Aorta (tissue), 5 donors: ENCODE measurements at regions not wholly inside any gene's neighbourhood (a gene's known extent, or its start where the extent isn't known, plus 50 kb on each side); places are given as distances from the start of the nearest gene placed in this dataset.

Experiments
- ATAC-seq: fragments of 200-7000 bp; cut with Tn5 transposase; one replicate; pipeline ENCODE4 v1.9.1; 2022; ENCODE audit warnings: moderate library complexity; ENCODE audit not compliant: low FRiP score
- DNase-seq, 2 donors: peaks; one replicate each; pipeline ENCODE4 v3.0.0-alpha.2; 2020
- H3K27ac ChIP-seq, 2 donors: one replicate each; pipeline ENCODE4 v1.5.1; 2013; ENCODE audit warnings: low read length in 2 of 2, mild to moderate bottlenecking in 2 of 2, moderate library complexity in 2 of 2, control low read depth in 1 of 2, inconsistent platforms in 1 of 2, low read depth in 1 of 2
- H3K27me3 ChIP-seq, 2 donors: one replicate each; pipeline ENCODE4 v1.6.1; 2013; ENCODE audit warnings: control low read depth in 1 of 2, low read length in 1 of 2, mild to moderate bottlenecking in 1 of 2, moderate library complexity in 1 of 2; ENCODE audit not compliant: insufficient read depth in 2 of 2, control insufficient read depth in 1 of 2
- H3K36me3 ChIP-seq, 2 donors: one replicate each; pipeline ENCODE4 v1.6.1; 2013; ENCODE audit warnings: control low read depth in 1 of 2, low read length in 1 of 2, mild to moderate bottlenecking in 1 of 2; ENCODE audit not compliant: insufficient read depth in 2 of 2, control insufficient read depth in 1 of 2
- H3K4me1 ChIP-seq, 2 donors: one replicate each; pipeline ENCODE4 v1.6.1; 2013; ENCODE audit warnings: low read length in 2 of 2, control low read depth in 1 of 2, mild to moderate bottlenecking in 1 of 2, moderate library complexity in 1 of 2; ENCODE audit not compliant: insufficient read depth in 2 of 2, control insufficient read depth in 1 of 2
- H3K4me3 ChIP-seq, 2 donors: one replicate each; pipeline ENCODE4 v1.5.1; 2013; ENCODE audit warnings: low read length in 2 of 2, control low read depth in 1 of 2, mild to moderate bottlenecking in 1 of 2
- H3K9me3 ChIP-seq: one replicate; pipeline ENCODE4 v1.6.1; 2013; ENCODE audit warnings: mild to moderate bottlenecking, low read length; ENCODE audit not compliant: control insufficient read depth
- WGBS, 2 donors: extraction: QIAGEN DNeasy Blood & Tissue Kit; methylation state at CpG; one replicate each; pipeline ENCODE4 v1.1.7; 2013; 5-methylcytosine and 5-hydroxymethylcytosine counted together
- intact Hi-C, 2 donors: fragments of 100-400 bp; cut with DNase I; formaldehyde crosslinking; loops; one replicate each; pipeline versions ENCODE4 v1.14.2 to v1.15.0; 2022
- donor health status: healthy with polysubstance abuse.
- donor health status: Bipolar disorder and iron deficiency.
- donor health status: DM: no; HTN: no; CAD: no.
- donor health status: DM: no; HTN: no; CAD: no.
- donor health status: DM: yes; HTN: yes; CAD: no.

- Histone ChIP-seq H3K4me1 (no peaks in the 10 kb centered on the region), H3K27ac (no peak overlapping the region), H3K4me3 (no peak overlapping the region), H3K36me3 (no peaks in the 10 kb centered on the region), H3K9me3 (no peaks in the 10 kb centered on the region), H3K27me3 (no peaks in the 10 kb centered on the region)
- no peak for DNase-seq
- WGBS, 2 donors = 15 to 25% methylated on average over 2 of the region's 2 CpGs
- intact Hi-C loops = no loop called here
- no peak for ATAC-seq
These were observed 272.4 kb upstream of the FBXO33 start for GRCh38 chr14:39704594-39704993.

GRCh38 chr14:39694341-39694740, 262.1 kb upstream of the FBXO33 start:
- Histone ChIP-seq H3K4me3 (no peak overlapping the region), H3K9me3 (no peaks in the 10 kb centered on the region), H3K27ac (no peak overlapping the region), H3K36me3 (no peaks in the 10 kb centered on the region), H3K4me1 (no peaks in the 10 kb centered on the region), H3K27me3 (no peaks in the 10 kb centered on the region)
- intact Hi-C loops = no loop called here
- WGBS, 2 donors = 50 to 52% methylated on average over 2 of the region's 2 CpGs
- ATAC-seq (no peak), DNase-seq (no peak)

- H3K4me3 ChIP-seq = no peak overlapping the region
- 41 to 44% methylated on average over 3 of the region's 3 CpGs for WGBS, 2 donors
- intact Hi-C loops = no loop called here
- H3K27me3 ChIP-seq = no peaks in the 10 kb centered on the region
- peaks cover 2% of the 10 kb centered on the region for H3K9me3 ChIP-seq
- ATAC-seq (no peak), DNase-seq (no peak)
- no peak overlapping the region for H3K27ac ChIP-seq
- peaks cover 0 to 2% of the 10 kb centered on the region in 2 donors for H3K4me1 ChIP-seq
- no peaks in the 10 kb centered on the region for H3K36me3 ChIP-seq
These were observed 251.5 kb upstream of the FBXO33 start for GRCh38 chr14:39683691-39684260.

- H3K4me1 ChIP-seq = peaks cover 0 to 2% of the 10 kb centered on the region in 2 donors
- DNase-seq (no peak), ATAC-seq (no peak)
- intact Hi-C loops = no loop called here
- no peaks in the 10 kb centered on the region for H3K27me3 ChIP-seq
- 76 to 84% methylated on average over 3 of the region's 3 CpGs for whole genome bisulfite sequencing, 2 donors
- no peaks in the 10 kb centered on the region for H3K36me3 ChIP-seq
- peaks cover 2% of the 10 kb centered on the region for H3K9me3 ChIP-seq
- H3K4me3 ChIP-seq = no peak overlapping the region
- H3K27ac ChIP-seq = no peak overlapping the region
These were observed 250.3 kb upstream of the FBXO33 start for GRCh38 chr14:39682582-39682981.

GRCh38 chr14:39681782-39682399, 249.7 kb upstream of the FBXO33 start:
- H3K27me3 ChIP-seq = no peaks in the 10 kb centered on the region
- H3K36me3 ChIP-seq = no peaks in the 10 kb centered on the region
- ATAC-seq (no peak), DNase-seq (no peak)
- intact Hi-C loops = no loop called here
- H3K27ac ChIP-seq = no peak overlapping the region
- peaks cover 0 to 2% of the 10 kb centered on the region in 2 donors for H3K4me1 ChIP-seq
- 76 to 79% methylated on average over 4 of the region's 4 CpGs for WGBS, 2 donors
- H3K4me3 ChIP-seq = no peak overlapping the region
- no peaks in the 10 kb centered on the region for H3K9me3 ChIP-seq

GRCh38 chr14:39680777-39681176, 248.5 kb upstream of the FBXO33 start:
- ATAC-seq = no peak
- DNase-seq = no peak
- no peaks in the 10 kb centered on the region for H3K27me3 ChIP-seq
- no peaks in the 10 kb centered on the region for H3K9me3 ChIP-seq
- H3K36me3 ChIP-seq = no peaks in the 10 kb centered on the region
- intact Hi-C loops = no loop called here
- no peak overlapping the region for H3K4me3 ChIP-seq
- no peak overlapping the region for H3K27ac ChIP-seq
- peaks cover 0 to 2% of the 10 kb centered on the region in 2 donors for H3K4me1 ChIP-seq

- Histone ChIP-seq H3K36me3 (no peaks in the 10 kb centered on the region), H3K9me3 (no peaks in the 10 kb centered on the region), H3K4me1 (no peaks in the 10 kb centered on the region), H3K27me3 (no peaks in the 10 kb centered on the region), H3K4me3 (no peak overlapping the region), H3K27ac (no peak overlapping the region)
- ATAC-seq (no peak), DNase-seq (no peak)
- 71 to 76% methylated on average over 3 of the region's 3 CpGs for WGBS, 2 donors
- intact Hi-C loops = no loop called here
These were observed 241.5 kb upstream of the FBXO33 start for GRCh38 chr14:39673734-39674133.

GRCh38 chr14:39673270-39673711, 241.1 kb upstream of the FBXO33 start:
- 92 to 95% methylated on average over 2 of the region's 2 CpGs for WGBS, 2 donors
- H3K27ac ChIP-seq = no peak overlapping the region
- intact Hi-C loops = no loop called here
- H3K27me3 ChIP-seq = no peaks in the 10 kb centered on the region
- H3K4me1 ChIP-seq = no peaks in the 10 kb centered on the region
- H3K9me3 ChIP-seq = no peaks in the 10 kb centered on the region
- no peak overlapping the region for H3K4me3 ChIP-seq
- ATAC-seq (no peak), DNase-seq (no peak)
- H3K36me3 ChIP-seq = no peaks in the 10 kb centered on the region

- Histone ChIP-seq H3K4me3 (no peak overlapping the region), H3K9me3 (no peaks in the 10 kb centered on the region), H3K27ac (no peak overlapping the region), H3K36me3 (no peaks in the 10 kb centered on the region), H3K27me3 (no peaks in the 10 kb centered on the region), H3K4me1 (no peaks in the 10 kb centered on the region)
- ATAC-seq (no peak), DNase-seq (no peak)
- 74 to 87% methylated on average over 1 of the region's 1 CpG for WGBS, 2 donors
- intact Hi-C loops = no loop called here
These were observed 236.2 kb upstream of the FBXO33 start for GRCh38 chr14:39668449-39668848.
